HCT116 (cell line): ENCODE measurements at regions not wholly inside any gene's neighbourhood (a gene's known extent, or its start where the extent isn't known, plus 50 kb on each side); places are given as distances from the start of the nearest gene placed in this dataset.

Experiments used
- ATAC-seq: fragments of 200-7000 bp; cut with Tn5 transposase; 2 replicates; pipeline ENCODE4 v1.9.1; 2020; ENCODE audit warnings: mild to moderate bottlenecking, moderate library complexity
- BruUV-seq: library from RNA; stranded (reverse); fragments of 400-500 nt; replicated peaks from 2 replicates; lab custom pipeline; 2021; lab: Mats Ljungman, UMichigan
- CTCF ChIA-PET: fragments of 300-600 bp; sonication (Branson Sonifier 250); formaldehyde crosslinking; loops from one replicate; lab custom pipeline; 2021; ENCODE audit warnings: antibody characterized with exemption; lab: Charles Lee
- POLR2A ChIA-PET: fragments of 300-600, 350-600 bp; sonication (Branson Sonifier 250); formaldehyde crosslinking; loops from one replicate; lab custom pipeline; 2021; ENCODE audit warnings: antibody characterized with exemption; lab: Charles Lee
- RAD21 ChIA-PET, 2 experiments: fragments of 300-600 bp; sonication (Branson Sonifier 250); formaldehyde crosslinking; loops; one replicate each; lab custom pipeline; 2023; ENCODE audit warnings: low total read pairs in 2 of 2; ENCODE audit not compliant: uncharacterized antibody in 2 of 2, unreplicated experiment in 2 of 2, low non-redundant PET in 1 of 2; lab: Charles Lee
- DNase-seq: peaks from one replicate; pipeline ENCODE4 v3.0.0-alpha.2; 2010; ENCODE audit warnings: low read depth, low spot score
- H2AFZ ChIP-seq: fragments of 200-600 bp; shearing (Covaris generic), sonication (generic); 2 replicates; pipeline ENCODE4 v1.6.1; 2017; ENCODE audit warnings: low read depth, mixed run types, mixed read lengths, antibody characterized with exemption, low read length; ENCODE audit not compliant: poor library complexity, severe bottlenecking
- H3K27ac ChIP-seq: 2 replicates; pipeline ENCODE4 v1.5.1; 2012; ENCODE audit warnings: low read depth, low read length
- H3K27me3 ChIP-seq: fragments of 200-600 bp; sonication (generic); 2 replicates; pipeline ENCODE4 v1.6.1; 2016; ENCODE audit warnings: mixed run types, low read length, mixed read lengths; ENCODE audit not compliant: insufficient read depth
- H3K36me3 ChIP-seq, 2 experiments: fragments of 200-500 bp in 1 of 2; fragments of 200-600 bp in 1 of 2; sonication (Bioruptor generic) in 1 of 2; sonication (generic) in 1 of 2; 2 replicates each; pipeline versions ENCODE4 v1.5.1 to v1.6.1; 2014 to 2016; ENCODE audit warnings: low read length in 2 of 2, inconsistent platforms in 1 of 2, mixed read lengths in 1 of 2, mixed run types in 1 of 2; ENCODE audit not compliant: insufficient read depth in 2 of 2, control insufficient read depth in 1 of 2
- H3K4me1 ChIP-seq, 2 experiments: fragments of 200-600 bp in 1 of 2; sonication (generic) in 1 of 2; 2 replicates each; pipeline versions ENCODE4 v1.5.1 to v1.6.1; 2012 to 2017; ENCODE audit warnings: low read length in 2 of 2, inconsistent platforms in 1 of 2, mild to moderate bottlenecking in 1 of 2, mixed read lengths in 1 of 2, mixed run types in 1 of 2, moderate library complexity in 1 of 2; ENCODE audit not compliant: insufficient read depth in 2 of 2, control insufficient read depth in 1 of 2
- H3K4me2 ChIP-seq: fragments of 200-600 bp; sonication (generic); 2 replicates; pipeline ENCODE4 v1.6.1; 2017; ENCODE audit warnings: mixed run types, low read length, mixed read lengths
- H3K4me3 ChIP-seq, 2 experiments: fragments of 200-600 bp in 1 of 2; sonication (generic) in 1 of 2; replicated peaks in 1 of 2; 2 replicates each; pipeline ENCODE4 v1.5.1; 2011 to 2016; ENCODE audit warnings: low read length in 2 of 2, control low read depth in 1 of 2, low read depth in 1 of 2, mild to moderate bottlenecking in 1 of 2, mixed read lengths in 1 of 2, mixed run types in 1 of 2
- H3K79me2 ChIP-seq: fragments of 200-600 bp; sonication (generic); 2 replicates; pipeline ENCODE4 v1.6.1; 2017; ENCODE audit warnings: mild to moderate bottlenecking, mixed run types, low read length, moderate library complexity, mixed read lengths; ENCODE audit not compliant: insufficient read depth
- H3K9ac ChIP-seq: fragments of 200-600 bp; sonication (generic); 2 replicates; pipeline ENCODE4 v1.6.1; 2016; ENCODE audit warnings: low read length, mixed read lengths
- H3K9me2 ChIP-seq: fragments of 200-600 bp; sonication (generic), shearing (Covaris generic); 2 replicates; pipeline ENCODE4 v1.6.1; 2017; ENCODE audit warnings: mixed run types, mild to moderate bottlenecking, moderate library complexity; ENCODE audit not compliant: insufficient read depth
- H3K9me3 ChIP-seq, 2 experiments: fragments of 200-500 bp in 1 of 2; fragments of 200-600 bp in 1 of 2; sonication (Bioruptor generic) in 1 of 2; sonication (generic) in 1 of 2; 2 replicates each; pipeline ENCODE4 v1.6.1; 2014 to 2017; ENCODE audit warnings: low read length in 2 of 2, mixed read lengths in 2 of 2, inconsistent platforms in 1 of 2, low read depth in 1 of 2, mild to moderate bottlenecking in 1 of 2, mixed run types in 1 of 2, moderate library complexity in 1 of 2; ENCODE audit not compliant: control insufficient read depth in 1 of 2, insufficient read depth in 1 of 2
- H4K20me1 ChIP-seq: fragments of 200-600 bp; sonication (generic), shearing (Covaris generic); 2 replicates; pipeline ENCODE4 v1.6.1; 2017; ENCODE audit warnings: mixed run types, mild to moderate bottlenecking, moderate library complexity; ENCODE audit not compliant: insufficient read depth
- ATF3 ChIP-seq: IDR thresholded peaks from 2 replicates; pipeline ENCODE4 v1.6.1; 2012
- CBX3 ChIP-seq: IDR thresholded peaks from 2 replicates; pipeline ENCODE4 v1.6.1; 2012; ENCODE audit warnings: low read depth
- CEBPB ChIP-seq: IDR thresholded peaks from 2 replicates; pipeline ENCODE4 v1.6.1; 2012; ENCODE audit warnings: low read depth
- CTCF ChIP-seq, 3 experiments: fragments of 200-600 bp in 1 of 3; sonication (generic) in 1 of 3; IDR thresholded peaks in 2 of 3; conservative IDR thresholded peaks in 1 of 3; 2 replicates each; pipeline ENCODE4 v1.5.1; 2012 to 2017; ENCODE audit warnings: low read depth in 2 of 3, low read length in 2 of 3, antibody characterized with exemption in 1 of 3, borderline replicate concordance in 1 of 3, control low read depth in 1 of 3, mild to moderate bottlenecking in 1 of 3, mixed read lengths in 1 of 3, mixed run types in 1 of 3, moderate library complexity in 1 of 3; ENCODE audit not compliant: insufficient read depth in 1 of 3
- EGR1 ChIP-seq: IDR thresholded peaks from 2 replicates; pipeline ENCODE4 v1.6.1; 2012; ENCODE audit warnings: low read depth
- EZH2 ChIP-seq: fragments of 200-600 bp; sonication (generic); IDR thresholded peaks from 2 replicates; pipeline ENCODE4 v1.6.1; 2017; ENCODE audit warnings: antibody characterized with exemption, mixed run types
- POLR2A ChIP-seq: IDR thresholded peaks from 2 replicates; pipeline ENCODE4 v1.7.0; 2011; ENCODE audit warnings: borderline replicate concordance; ENCODE audit not compliant: insufficient read depth, insufficient read length; ENCODE audit errors: extremely low read depth
- POLR2AphosphoS5 ChIP-seq: IDR thresholded peaks from 2 replicates; pipeline ENCODE4 v1.6.1; 2011; ENCODE audit warnings: mild to moderate bottlenecking, low read depth, low read length, moderate library complexity
- RAD21 ChIP-seq: IDR thresholded peaks from 2 replicates; pipeline ENCODE4 v1.6.1; 2012; ENCODE audit warnings: low read depth, mild to moderate bottlenecking
- SP1 ChIP-seq: IDR thresholded peaks from 2 replicates; pipeline ENCODE4 v1.6.1; 2012; ENCODE audit warnings: low read depth
- YY1 ChIP-seq: IDR thresholded peaks from 2 replicates; pipeline ENCODE4 v1.6.1; 2011; ENCODE audit warnings: low read length, low read depth, moderate library complexity, mild to moderate bottlenecking; ENCODE audit not compliant: insufficient replicate concordance; ENCODE audit errors: extremely low read depth
- ZBTB33 ChIP-seq: IDR thresholded peaks from 2 replicates; pipeline ENCODE4 v1.6.1; 2011; ENCODE audit warnings: mild to moderate bottlenecking, low read length, moderate library complexity; ENCODE audit not compliant: insufficient replicate concordance; ENCODE audit errors: extremely low read depth
- intact Hi-C: fragments of 100-400 bp; cut with micrococcal nuclease; formaldehyde crosslinking; loops from 2 replicates; pipeline ENCODE4 v1.10.0; 2022

- Histone ChIP-seq H3K4me3 (no peak overlapping the region), H3K9me2 (no peaks in the 10 kb centered on the region), H3K4me2 (no peak overlapping the region), H3K9me3 (no peaks in the 10 kb centered on the region), H4K20me1 (no peaks in the 10 kb centered on the region), H3K27ac (no peak overlapping the region), H3K4me1 (no peaks in the 10 kb centered on the region), H3K9ac (no peak overlapping the region), H2AFZ (no peak overlapping the region), H3K36me3 (no peaks in the 10 kb centered on the region), H3K79me2 (no peaks in the 10 kb centered on the region), H3K27me3 (no peaks in the 10 kb centered on the region)
- ChIA-PET POLR2A (no interaction called here), RAD21 (no interaction called here), CTCF (no interaction called here)
- ATAC-seq (no peak), DNase-seq (no peak)
- BruUV-seq: no TSS peak
- intact Hi-C loops: no loop called here
- TF ChIP-seq EGR1 (no peak), SP1 (no peak), POLR2AphosphoS5 (no peak), EZH2 (no peak), YY1 (no peak), CBX3 (no peak), ATF3 (no peak), CTCF (IDR thresholded peaks at IDR 0.05 in 2 of 3, conservative IDR thresholded peaks at IDR 0.05 in 1 of 3; ENCODE audit: borderline replicate concordance in 1 of 3, insufficient read depth in 1 of 3, low read depth in 2 of 3, low read length in 2 of 3) (no peak), ZBTB33 (no peak), RAD21 (no peak), POLR2A (no peak), CEBPB (no peak)
Measured at GRCh38 chrX:84932814-84933213, 70.9 kb upstream of the APOOL start.
